ENCODE measurements at regions not wholly inside any gene's neighbourhood (a gene's known extent, or its start where the extent isn't known, plus 50 kb on each side); places are given as distances from the start of the nearest gene placed in this dataset.

GRCh38 chr4:96112631-96113030 lies 272.7 kb downstream of the PDHA2 start:
- CTCF ChIA-PET, result no interaction called here
- ATAC-seq (no peak), DNase-seq (no peak)
- Mint-ChIP-seq H3K4me3 (no peak overlapping the region), H3K27me3 (no peaks in the 10 kb centered on the region), H3K4me1 (ENCODE audit: low read depth) (no peaks in the 10 kb centered on the region), H3K9me3 (peaks cover 8% of the 10 kb centered on the region), H3K27ac (no peak overlapping the region), H3K36me3 (ENCODE audit: low read depth) (no peaks in the 10 kb centered on the region)
- intact Hi-C loops (cut with micrococcal nuclease), result no loop called here
- POLR2A ChIA-PET, result no interaction called here
- TF ChIP-seq, protein P1, sequence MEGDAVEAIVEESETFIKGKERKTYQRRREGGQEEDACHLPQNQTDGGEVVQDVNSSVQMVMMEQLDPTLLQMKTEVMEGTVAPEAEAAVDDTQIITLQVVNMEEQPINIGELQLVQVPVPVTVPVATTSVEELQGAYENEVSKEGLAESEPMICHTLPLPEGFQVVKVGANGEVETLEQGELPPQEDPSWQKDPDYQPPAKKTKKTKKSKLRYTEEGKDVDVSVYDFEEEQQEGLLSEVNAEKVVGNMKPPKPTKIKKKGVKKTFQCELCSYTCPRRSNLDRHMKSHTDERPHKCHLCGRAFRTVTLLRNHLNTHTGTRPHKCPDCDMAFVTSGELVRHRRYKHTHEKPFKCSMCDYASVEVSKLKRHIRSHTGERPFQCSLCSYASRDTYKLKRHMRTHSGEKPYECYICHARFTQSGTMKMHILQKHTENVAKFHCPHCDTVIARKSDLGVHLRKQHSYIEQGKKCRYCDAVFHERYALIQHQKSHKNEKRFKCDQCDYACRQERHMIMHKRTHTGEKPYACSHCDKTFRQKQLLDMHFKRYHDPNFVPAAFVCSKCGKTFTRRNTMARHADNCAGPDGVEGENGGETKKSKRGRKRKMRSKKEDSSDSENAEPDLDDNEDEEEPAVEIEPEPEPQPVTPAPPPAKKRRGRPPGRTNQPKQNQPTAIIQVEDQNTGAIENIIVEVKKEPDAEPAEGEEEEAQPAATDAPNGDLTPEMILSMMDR (IDR thresholded peaks at IDR 0.05), result no peak

- Mint-ChIP-seq H3K4me1 (ENCODE audit: low read depth) (no peaks in the 10 kb centered on the region), H3K36me3 (ENCODE audit: low read depth) (no peaks in the 10 kb centered on the region), H3K9me3 (peaks cover 3% of the 10 kb centered on the region), H3K27me3 (no peaks in the 10 kb centered on the region), H3K27ac (no peak overlapping the region), H3K4me3 (no peak overlapping the region)
- intact Hi-C loops (cut with micrococcal nuclease), result no loop called here
- TF ChIP-seq, protein P1 (IDR thresholded peaks at IDR 0.05), result no peak
- ATAC-seq (no peak), DNase-seq (no peak)
- POLR2A ChIA-PET, result no interaction called here
- CTCF ChIA-PET, result no interaction called here
These were observed 280.3 kb downstream of the PDHA2 start for GRCh38 chr4:96120206-96120605.

- H3K36me3 Mint-ChIP-seq (ENCODE audit: low read depth), result no peaks in the 10 kb centered on the region
These were observed 286.3 kb downstream of the PDHA2 start for GRCh38 chr4:96126227-96126626.

GRCh38 chr4:96131186-96131585 lies 291.3 kb downstream of the PDHA2 start:
- CTCF ChIA-PET, result no interaction called here
- Mint-ChIP-seq H3K4me1 (ENCODE audit: low read depth) (no peaks in the 10 kb centered on the region), H3K9me3 (no peaks in the 10 kb centered on the region), H3K4me3 (no peak overlapping the region), H3K27ac (no peak overlapping the region), H3K36me3 (ENCODE audit: low read depth) (no peaks in the 10 kb centered on the region), H3K27me3 (no peaks in the 10 kb centered on the region)
- no peak for DNase-seq
- intact Hi-C loops (cut with micrococcal nuclease), result no loop called here
- ATAC-seq, result no peak
- TF ChIP-seq, protein P1 (IDR thresholded peaks at IDR 0.05), result no peak
- POLR2A ChIA-PET, result no interaction called here

More at GRCh38 chr4:96126227-96126626, 286.3 kb downstream of the PDHA2 start:
- intact Hi-C loops (cut with micrococcal nuclease), result no loop called here
- H3K27ac Mint-ChIP-seq, result no peak overlapping the region
- ChIA-PET POLR2A (no interaction called here), CTCF (interaction anchor here (0.7 kb wide), 1 partner anchor 27 kb away, joined by 3 read pairs; no protein-coding TSS in a partner anchor)
- no peak overlapping the region for H3K4me3 Mint-ChIP-seq
- peaks cover 7% of the 10 kb centered on the region for H3K9me3 Mint-ChIP-seq
- ATAC-seq, result no peak
- DNase-seq, result no peak
- TF ChIP-seq, protein P1 (IDR thresholded peaks at IDR 0.05), result no peak
- no peaks in the 10 kb centered on the region for H3K4me1 Mint-ChIP-seq (ENCODE audit: low read depth)
- no peaks in the 10 kb centered on the region for H3K27me3 Mint-ChIP-seq

DNA sequence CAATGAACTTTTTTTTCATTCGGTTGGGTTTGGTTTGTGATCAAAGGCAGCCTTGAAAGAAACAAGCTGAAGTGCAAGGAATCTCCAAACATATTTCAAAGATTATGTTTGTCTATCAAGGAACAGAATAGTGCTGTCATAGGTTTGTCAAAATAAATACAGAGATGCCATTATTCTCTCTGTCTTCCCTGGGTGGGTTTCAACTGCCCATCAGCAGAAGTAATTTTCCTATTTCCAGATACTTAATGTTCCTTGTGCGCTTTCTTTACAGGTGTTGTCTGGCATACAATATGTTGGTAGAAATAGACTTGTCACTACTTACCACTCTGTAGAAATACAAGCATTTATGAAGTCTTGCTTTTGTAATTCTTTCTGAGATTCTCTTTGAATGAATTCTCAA lies 294.9 kb downstream of the PDHA2 start:
- ATAC-seq, result no peak
- Mint-ChIP-seq H3K27me3 (no peaks in the 10 kb centered on the region), H3K4me1 (ENCODE audit: low read depth) (no peaks in the 10 kb centered on the region), H3K9me3 (no peaks in the 10 kb centered on the region), H3K27ac (no peak overlapping the region), H3K36me3 (ENCODE audit: low read depth) (no peaks in the 10 kb centered on the region), H3K4me3 (no peak overlapping the region)
- CTCF ChIA-PET, result interaction anchor here (0.8 kb wide), 1 partner anchor 10 kb away, joined by 3 read pairs; no protein-coding TSS in a partner anchor
- TF ChIP-seq, protein P1 (IDR thresholded peaks at IDR 0.05), result no peak
- intact Hi-C loops (cut with micrococcal nuclease), result no loop called here
- POLR2A ChIA-PET, result no interaction called here
- DNase-seq, result no peak
